ENCODE measurements at regions not wholly inside any gene's neighbourhood (a gene's known extent, or its start where the extent isn't known, plus 50 kb on each side); places are given as distances from the start of the nearest gene placed in this dataset.
"Not testable (repeated sequence)": the region's sequence is repeated elsewhere in the genome, so short reads cannot be mapped to it uniquely, and the experiment has no call there.

GRCh38 chr22:48299124-48299523 is 1528.5 kb downstream of the BRD1 start:
- H3K27ac Mint-ChIP-seq = no peak overlapping the region
- H3K4me3 Mint-ChIP-seq = no peak overlapping the region
- TF ChIP-seq CTCF (IDR thresholded peaks at IDR 0.05) = no peak
- peaks cover 10% of the 10 kb centered on the region; the same call in 1 of the 2 replicates for H3K36me3 Mint-ChIP-seq (ENCODE audit: low read depth)
- H3K9me3 Mint-ChIP-seq = peaks cover 79% of the 10 kb centered on the region
- no peak for DNase-seq
- no peaks in the 10 kb centered on the region for H3K4me1 Mint-ChIP-seq (ENCODE audit: low read depth)
- H3K27me3 Mint-ChIP-seq (ENCODE audit: insufficient read depth) = peaks cover 2% of the 10 kb centered on the region

- H3K27ac Mint-ChIP-seq = no peak overlapping the region
- no peaks in the 10 kb centered on the region; the same call in 1 of the 2 replicates for H3K27me3 Mint-ChIP-seq (ENCODE audit: insufficient read depth)
- no peak for TF ChIP-seq CTCF (IDR thresholded peaks at IDR 0.05)
- peaks cover 84% of the 10 kb centered on the region for H3K9me3 Mint-ChIP-seq
- no peak for DNase-seq
- H3K36me3 Mint-ChIP-seq (ENCODE audit: low read depth) = peaks cover 14% of the 10 kb centered on the region; the same call in 1 of the 2 replicates
- H3K4me1 Mint-ChIP-seq (ENCODE audit: low read depth) = no peaks in the 10 kb centered on the region
- no peak overlapping the region for H3K4me3 Mint-ChIP-seq
These were observed 1530.4 kb downstream of the BRD1 start for GRCh38 chr22:48297296-48297695.

GRCh38 chr22:48289954-48290353 is 1527.5 kb downstream of the TBC1D22A start:
- peaks cover 67% of the 10 kb centered on the region for H3K9me3 Mint-ChIP-seq
- H3K4me3 Mint-ChIP-seq = not testable (repeated sequence)

GRCh38 chr22:48288376-48288940 is 1526.0 kb downstream of the TBC1D22A start:
- no peak for TF ChIP-seq CTCF (IDR thresholded peaks at IDR 0.05)
- no peak for DNase-seq
- no peak overlapping the region for H3K27ac Mint-ChIP-seq
- H3K4me1 Mint-ChIP-seq (ENCODE audit: low read depth) = no peaks in the 10 kb centered on the region
- no peaks in the 10 kb centered on the region; the same call in none of the 2 replicates for H3K36me3 Mint-ChIP-seq (ENCODE audit: low read depth)
- no peaks in the 10 kb centered on the region for H3K27me3 Mint-ChIP-seq (ENCODE audit: insufficient read depth)
- no peak overlapping the region for H3K4me3 Mint-ChIP-seq
- peaks cover 59% of the 10 kb centered on the region for H3K9me3 Mint-ChIP-seq

More at GRCh38 chr22:48289954-48290353, 1527.5 kb downstream of the TBC1D22A start:
- not testable (repeated sequence) for DNase-seq; H3K36me3 Mint-ChIP-seq (ENCODE audit: low read depth); H3K27ac Mint-ChIP-seq; H3K27me3 Mint-ChIP-seq (ENCODE audit: insufficient read depth); H3K4me1 Mint-ChIP-seq (ENCODE audit: low read depth)

GRCh38 chr22:48287031-48287430 is 1524.6 kb downstream of the TBC1D22A start:
- no peak overlapping the region for H3K27ac Mint-ChIP-seq
- no peak for DNase-seq
- no peak for TF ChIP-seq CTCF (IDR thresholded peaks at IDR 0.05)
- H3K9me3 Mint-ChIP-seq = peaks cover 47% of the 10 kb centered on the region
- H3K27me3 Mint-ChIP-seq (ENCODE audit: insufficient read depth) = no peaks in the 10 kb centered on the region
- H3K36me3 Mint-ChIP-seq (ENCODE audit: low read depth) = no peaks in the 10 kb centered on the region; the same call in none of the 2 replicates
- no peaks in the 10 kb centered on the region for H3K4me1 Mint-ChIP-seq (ENCODE audit: low read depth)
- no peak overlapping the region for H3K4me3 Mint-ChIP-seq

GRCh38 chr22:48284671-48285070 is 1522.2 kb downstream of the TBC1D22A start:
- Mint-ChIP-seq H3K27ac (no peak overlapping the region), H3K4me3 (no peak overlapping the region), H3K9me3 (peaks cover 54% of the 10 kb centered on the region), H3K27me3 (ENCODE audit: insufficient read depth) (no peaks in the 10 kb centered on the region; the same call in 1 of the 2 replicates), H3K4me1 (ENCODE audit: low read depth) (no peaks in the 10 kb centered on the region), H3K36me3 (ENCODE audit: low read depth) (no peaks in the 10 kb centered on the region; the same call in none of the 2 replicates)
- no peak for TF ChIP-seq CTCF (IDR thresholded peaks at IDR 0.05)
- DNase-seq = no peak
